K562 (cell line): ENCODE measurements at regions not wholly inside any gene's neighbourhood (a gene's known extent, or its start where the extent isn't known, plus 50 kb on each side); places are given as distances from the start of the nearest gene placed in this dataset.

Experiments
- ATAC-seq: fragments of 200-7000 bp; cut with Tn5 transposase; 3 replicates; pipeline ENCODE4 v1.9.1; 2020; ENCODE audit warnings: moderate library complexity
- BruUV-seq: library from RNA; stranded (reverse); fragments of 400-500 nt; replicated peaks from 2 replicates; lab custom pipeline; 2021; lab: Mats Ljungman, UMichigan
- CTCF ChIA-PET: fragments of 300-600 bp; formaldehyde crosslinking; extraction: SDS; loops from one replicate; lab custom pipeline; 2021; ENCODE audit warnings: low intra/inter-chr PET ratio; lab: Yijun Ruan, JAX
- POLR2A ChIA-PET: fragments of 300-600, 350-650 bp; sonication (Branson Sonifier 250); formaldehyde crosslinking; extraction: SDS; loops from one replicate; lab custom pipeline; 2021; ENCODE audit warnings: antibody characterized with exemption, inconsistent platforms; lab: Yijun Ruan, JAX
- DNase-seq, 4 experiments: peaks; one replicate each; pipeline versions ENCODE4 v3.0.0 to v3.0.0-alpha.2; 2011 to 2018; ENCODE audit warnings: low spot score in 3 of 4, mixed read lengths in 3 of 4; ENCODE audit errors: extremely low read depth in 1 of 4
- FAIRE-seq: peaks from 2 replicates; lab custom pipeline; 2011; peaks lifted over from hg19 to GRCh38; lab: Jason Lieb, UNC
- H2AFZ ChIP-seq: 2 replicates; pipeline ENCODE4 v1.6.0; 2011; ENCODE audit warnings: low read depth, low read length, control low read depth, inconsistent platforms
- H3K27ac ChIP-seq: fragments of 200-600 bp; 3 replicates; pipeline ENCODE4 v1.8.0; 2011; ENCODE audit warnings: low read depth, mild to moderate bottlenecking, control low read depth, inconsistent platforms, low read length, moderate library complexity, mixed read lengths; ENCODE audit errors: extremely low read depth
- H3K27me3 ChIP-seq, 2 experiments: fragments of 300-600 bp in 1 of 2; 2 replicates in 1 of 2; 3 replicates in 1 of 2; pipeline versions ENCODE4 v1.6.0 to v1.8.0; 2011; ENCODE audit warnings: inconsistent platforms in 2 of 2, low read length in 2 of 2, mild to moderate bottlenecking in 1 of 2, mixed read lengths in 1 of 2, moderate library complexity in 1 of 2; ENCODE audit not compliant: control insufficient read depth in 2 of 2, insufficient read depth in 2 of 2
- H3K36me3 ChIP-seq: fragments of 300-600 bp; 3 replicates; pipeline ENCODE4 v1.8.0; 2011; ENCODE audit warnings: mild to moderate bottlenecking, low read length, inconsistent platforms; ENCODE audit not compliant: control insufficient read depth, insufficient read depth
- H3K4me1 ChIP-seq, 2 experiments: fragments of 200-600 bp in 1 of 2; replicated peaks in 1 of 2; 2 replicates in 1 of 2; 3 replicates in 1 of 2; pipeline versions ENCODE4 v1.5.1 to v1.8.0; 2011; ENCODE audit warnings: inconsistent platforms in 2 of 2, low read length in 2 of 2, mild to moderate bottlenecking in 1 of 2, mixed read lengths in 1 of 2, moderate library complexity in 1 of 2; ENCODE audit not compliant: control insufficient read depth in 2 of 2, insufficient read depth in 2 of 2
- H3K4me2 ChIP-seq: 2 replicates; pipeline ENCODE4 v1.6.1; 2011; ENCODE audit warnings: low read length, control low read depth, inconsistent platforms, mixed read lengths; ENCODE audit not compliant: insufficient read depth
- H3K4me3 ChIP-seq: fragments of 200-600 bp; sonication (generic), shearing (Covaris generic); 2 replicates; pipeline ENCODE4 v1.5.1; 2016; ENCODE audit warnings: control low read depth, inconsistent platforms
- H3K79me2 ChIP-seq: fragments of 200-600 bp; 3 replicates; pipeline ENCODE4 v1.8.0; 2011; ENCODE audit warnings: low read length, inconsistent platforms; ENCODE audit not compliant: control insufficient read depth, insufficient read depth
- H3K9ac ChIP-seq, 2 experiments: 2 replicates each; pipeline versions ENCODE4 v1.6.0 to v1.6.1; 2011; ENCODE audit warnings: low read depth in 2 of 2, low read length in 2 of 2, control low read depth in 1 of 2, inconsistent platforms in 1 of 2, mild to moderate bottlenecking in 1 of 2, mixed read lengths in 1 of 2; ENCODE audit not compliant: insufficient read depth in 1 of 2
- H3K9me1 ChIP-seq: one replicate; pipeline ENCODE4 v1.6.0; 2011; ENCODE audit warnings: inconsistent platforms, mild to moderate bottlenecking, low read length, moderate library complexity; ENCODE audit not compliant: control insufficient read depth, insufficient read depth
- H3K9me3 ChIP-seq: replicated peaks from 2 replicates; pipeline ENCODE4 v1.5.1; 2011; ENCODE audit warnings: low read depth, low read length, inconsistent platforms; ENCODE audit not compliant: control insufficient read depth, insufficient read depth
- H4K20me1 ChIP-seq: replicated peaks from 2 replicates; pipeline ENCODE4 v1.6.1; 2011; ENCODE audit warnings: low read length, inconsistent platforms, mixed read lengths; ENCODE audit not compliant: control insufficient read depth, insufficient read depth
- CHD2 ChIP-seq: IDR thresholded peaks from 2 replicates; pipeline ENCODE4 v1.6.1; 2011; ENCODE audit warnings: low read depth, low read length
- FOXK1 ChIP-seq: sonication (generic); formaldehyde crosslinking; IDR thresholded peaks from 2 replicates; pipeline ENCODE4 v1.8.0; 2022; ENCODE audit warnings: missing genetic modification reagents, mild to moderate bottlenecking, borderline replicate concordance
- FUS ChIP-seq: fragments of 200-400 bp; formaldehyde crosslinking; optimal IDR thresholded peaks from 2 replicates; pipeline ENCODE3; 2017; ENCODE audit warnings: low read depth, low read length
- MYNN ChIP-seq, 2 experiments: sonication (generic); formaldehyde crosslinking in 1 of 2; IDR thresholded peaks; 2 replicates each; pipeline versions ENCODE4 v1.5.0 to v1.6.1; 2016 to 2020; ENCODE audit warnings: antibody characterized with exemption in 1 of 2, missing genetic modification reagents in 1 of 2
- SIN3B ChIP-seq: fragments of 450-650 bp; IDR thresholded peaks from 2 replicates; pipeline ENCODE4 v1.6.1; 2017; ENCODE audit warnings: low read depth, mild to moderate bottlenecking, moderate library complexity
- SMAD1 ChIP-seq: fragments of 150-350 bp; IDR thresholded peaks from 2 replicates; pipeline ENCODE4 v1.6.1; 2014; ENCODE audit warnings: low read length, low read depth; ENCODE audit not compliant: partially characterized antibody
- TCF3 ChIP-seq: sonication (generic); formaldehyde crosslinking; IDR thresholded peaks from 2 replicates; pipeline ENCODE4 v1.4.0; 2020; ENCODE audit warnings: mild to moderate bottlenecking, missing genetic modification reagents
- WGBS: fragments of 100-300 bp; shearing (Covaris generic); methylation state at CpG from one replicate; pipeline ENCODE4 v1.1.6; 2016; ENCODE audit warnings: low coverage, mixed read lengths; ENCODE audit not compliant: insufficient coverage; ENCODE audit errors: missing lambda C conversion rate; 5-methylcytosine and 5-hydroxymethylcytosine counted together
- in situ Hi-C: fragments of 300-500 bp; cut with MboI; formaldehyde crosslinking; loops from 4 replicates; pipeline ENCODE4 v1.15.0; 2018; ENCODE audit warnings: inconsistent platforms, mixed read lengths
- intact Hi-C: fragments of 100-400 bp; cut with micrococcal nuclease; formaldehyde crosslinking; loops from 2 replicates; pipeline ENCODE4 v1.14.2; 2022
- TF ChIP-seq, protein P1 (sequence below), 2 experiments: IDR thresholded peaks; 2 replicates each; pipeline ENCODE4 v1.6.1; 2012; ENCODE audit warnings: improper control_type of control experiment in 2 of 2, low read depth in 2 of 2, low read length in 2 of 2, borderline replicate concordance in 1 of 2

DNA sequence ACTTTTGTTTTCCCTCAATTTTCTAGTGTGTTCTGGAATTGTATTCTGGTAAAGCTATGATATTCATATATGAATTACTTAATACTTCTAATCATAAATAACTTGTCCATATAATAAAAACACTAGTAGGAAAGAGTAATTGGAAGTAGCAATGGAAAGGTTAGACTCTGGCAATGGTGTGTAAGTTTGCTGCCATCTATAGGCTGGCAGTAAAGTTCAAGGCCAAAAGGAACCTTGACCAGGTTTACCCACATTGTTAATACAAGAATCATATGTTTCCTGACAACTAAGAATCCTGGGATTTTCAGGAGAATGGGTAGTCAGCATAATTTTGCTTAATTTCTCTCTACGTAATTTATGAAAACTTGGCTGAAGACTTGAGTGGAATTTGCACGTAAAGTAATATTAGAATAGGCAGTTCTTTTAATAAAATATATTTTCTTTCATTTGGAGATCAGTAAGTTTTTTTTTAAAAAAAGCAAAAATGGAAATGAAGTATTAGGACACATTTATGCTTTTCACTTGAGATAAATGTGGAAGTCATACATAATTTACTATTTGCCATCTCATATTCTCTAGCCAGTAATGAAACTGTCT is 926.7 kb downstream of the GALC start:
- Histone ChIP-seq H3K4me3 (no peak overlapping the region), H3K27ac (no peak overlapping the region), H3K27me3 (no peaks in the 10 kb centered on the region), H3K9me1 (no peaks in the 10 kb centered on the region), H3K9me3 (no peaks in the 10 kb centered on the region), H3K4me1 (no peaks in the 10 kb centered on the region), H2AFZ (no peak overlapping the region), H3K4me2 (no peak overlapping the region), H4K20me1 (no peaks in the 10 kb centered on the region), H3K79me2 (no peaks in the 10 kb centered on the region), H3K36me3 (no peaks in the 10 kb centered on the region), H3K9ac (no peak overlapping the region)
- TF ChIP-seq, protein P1, sequence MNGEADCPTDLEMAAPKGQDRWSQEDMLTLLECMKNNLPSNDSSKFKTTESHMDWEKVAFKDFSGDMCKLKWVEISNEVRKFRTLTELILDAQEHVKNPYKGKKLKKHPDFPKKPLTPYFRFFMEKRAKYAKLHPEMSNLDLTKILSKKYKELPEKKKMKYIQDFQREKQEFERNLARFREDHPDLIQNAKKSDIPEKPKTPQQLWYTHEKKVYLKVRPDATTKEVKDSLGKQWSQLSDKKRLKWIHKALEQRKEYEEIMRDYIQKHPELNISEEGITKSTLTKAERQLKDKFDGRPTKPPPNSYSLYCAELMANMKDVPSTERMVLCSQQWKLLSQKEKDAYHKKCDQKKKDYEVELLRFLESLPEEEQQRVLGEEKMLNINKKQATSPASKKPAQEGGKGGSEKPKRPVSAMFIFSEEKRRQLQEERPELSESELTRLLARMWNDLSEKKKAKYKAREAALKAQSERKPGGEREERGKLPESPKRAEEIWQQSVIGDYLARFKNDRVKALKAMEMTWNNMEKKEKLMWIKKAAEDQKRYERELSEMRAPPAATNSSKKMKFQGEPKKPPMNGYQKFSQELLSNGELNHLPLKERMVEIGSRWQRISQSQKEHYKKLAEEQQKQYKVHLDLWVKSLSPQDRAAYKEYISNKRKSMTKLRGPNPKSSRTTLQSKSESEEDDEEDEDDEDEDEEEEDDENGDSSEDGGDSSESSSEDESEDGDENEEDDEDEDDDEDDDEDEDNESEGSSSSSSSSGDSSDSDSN (IDR thresholded peaks at IDR 0.05; ENCODE audit: borderline replicate concordance in 1 of 2, low read depth in 2 of 2, low read length in 2 of 2): no peak
- TF ChIP-seq FOXK1 (CRISPR knock-in tag): no peak
- ATAC-seq (no peak), DNase-seq (no peak), FAIRE-seq (no peak)
- ChIA-PET CTCF (no interaction called here), POLR2A (no interaction called here)
- in situ Hi-C loops: no loop called here
- WGBS: 0% methylated on average over 2 of the region's 2 CpGs
- BruUV-seq: no TSS peak
- intact Hi-C loops: no loop called here

DNA sequence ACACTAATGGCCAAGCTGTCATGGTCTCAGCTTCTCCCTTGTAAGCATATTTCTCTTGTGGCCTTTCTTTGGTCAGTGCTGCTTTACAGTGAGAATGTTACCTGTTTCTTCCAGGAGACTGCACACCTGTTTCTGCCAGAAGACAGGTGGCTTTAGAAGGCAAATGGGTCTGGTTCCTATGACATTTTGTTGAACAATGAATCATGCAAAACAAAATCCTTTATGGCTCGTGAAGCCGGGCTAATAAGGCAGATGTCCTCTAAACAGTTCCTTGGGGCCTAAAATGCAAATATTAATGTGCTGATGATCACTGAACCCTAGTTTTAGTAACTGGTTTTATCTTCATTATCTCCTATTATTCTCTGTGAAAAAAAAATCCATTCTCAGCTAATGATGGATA is 927.6 kb downstream of the GALC start:
- Histone ChIP-seq H3K27ac (no peak overlapping the region), H3K36me3 (no peaks in the 10 kb centered on the region), H3K79me2 (no peaks in the 10 kb centered on the region), H3K9ac (no peak overlapping the region), H3K4me3 (no peak overlapping the region), H3K4me2 (no peak overlapping the region), H3K9me1 (no peaks in the 10 kb centered on the region), H3K4me1 (no peaks in the 10 kb centered on the region), H3K27me3 (no peaks in the 10 kb centered on the region), H4K20me1 (no peaks in the 10 kb centered on the region), H2AFZ (no peak overlapping the region), H3K9me3 (no peaks in the 10 kb centered on the region)
- no peak for DNase-seq
- no TSS peak for BruUV-seq
- in situ Hi-C loops (no loop called here), intact Hi-C loops (no loop called here)
- CTCF ChIA-PET: no interaction called here
- no peak for ATAC-seq
- no peak for FAIRE-seq
- WGBS: 0% methylated on average over 2 of the region's 2 CpGs
- TF ChIP-seq SMAD1 (no peak), SIN3B (no peak), FUS (no peak), TCF3 (CRISPR knock-in tag) (no peak), MYNN (IDR thresholded peaks at IDR 0.05) (no peak), MYNN (CRISPR knock-in tag; IDR thresholded peaks at IDR 0.05) (no peak), CHD2 (no peak)
- POLR2A ChIA-PET: no interaction called here
